ENCODE measurements at regions not wholly inside any gene's neighbourhood (a gene's known extent, or its start where the extent isn't known, plus 50 kb on each side); places are given as distances from the start of the nearest gene placed in this dataset.
"Not testable (repeated sequence)": the region's sequence is repeated elsewhere in the genome, so short reads cannot be mapped to it uniquely, and the experiment has no call there.

DNA sequence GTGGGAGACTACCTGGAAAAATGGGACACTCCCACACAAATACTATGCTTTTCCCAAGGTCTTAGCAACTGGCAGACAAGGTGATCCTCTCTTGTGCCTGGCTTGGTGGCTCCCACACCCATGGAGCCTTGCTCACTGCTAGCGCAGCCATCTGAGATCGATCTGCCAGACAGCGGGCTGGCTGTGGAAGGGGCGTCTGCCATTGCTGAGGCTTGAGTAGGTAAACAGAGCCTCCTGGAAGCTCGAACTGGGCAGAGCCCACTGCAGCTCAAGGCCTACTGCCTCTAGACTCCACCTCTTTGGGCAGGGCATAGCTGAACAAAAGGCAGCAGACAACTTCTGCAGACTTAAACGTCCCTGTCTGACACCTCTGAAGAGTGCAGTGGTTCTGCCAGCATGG, 360.3 kb upstream of the EPHA3 start:
- not testable (repeated sequence) for FAIRE-seq; DNase-seq (ENCODE audit: low spot score in 2 of 2)

DNA sequence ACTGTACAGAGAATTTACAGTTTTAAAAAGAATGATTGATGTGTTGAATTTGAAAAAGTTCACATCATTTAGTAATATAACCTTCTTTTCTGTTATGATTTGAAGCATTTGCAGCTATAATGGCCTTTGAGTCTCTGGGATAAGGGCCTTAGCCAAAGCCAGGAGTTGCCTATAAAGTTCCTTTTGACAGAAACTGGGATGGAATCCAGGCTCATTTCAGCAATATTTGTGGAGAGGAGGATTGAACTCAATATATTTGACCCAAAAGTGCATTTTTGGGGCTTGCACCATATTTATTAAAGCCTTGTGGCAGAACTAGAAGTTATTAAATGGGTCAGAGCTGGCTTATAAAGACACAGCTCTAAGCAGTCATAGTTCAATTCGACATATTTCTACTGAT, 348.7 kb upstream of the EPHA3 start:
- no peak for DNase-seq (ENCODE audit: low spot score in 2 of 2)
- FAIRE-seq = no peak

GRCh38 chr3:88767746-88768145, 339.7 kb upstream of the EPHA3 start:
- FAIRE-seq = no peak

GRCh38 chr3:88773766-88774165, 333.7 kb upstream of the EPHA3 start:
- FAIRE-seq (no peak), DNase-seq (ENCODE audit: low spot score in 2 of 2) (no peak)

More at GRCh38 chr3:88767746-88768145, 339.7 kb upstream of the EPHA3 start:
- DNase-seq (ENCODE audit: low spot score in 2 of 2) = no peak

- FAIRE-seq = no peak
- DNase-seq (ENCODE audit: low spot score in 2 of 2) = no peak
Measured at GRCh38 chr3:88775026-88775690, 332.3 kb upstream of the EPHA3 start.

DNA sequence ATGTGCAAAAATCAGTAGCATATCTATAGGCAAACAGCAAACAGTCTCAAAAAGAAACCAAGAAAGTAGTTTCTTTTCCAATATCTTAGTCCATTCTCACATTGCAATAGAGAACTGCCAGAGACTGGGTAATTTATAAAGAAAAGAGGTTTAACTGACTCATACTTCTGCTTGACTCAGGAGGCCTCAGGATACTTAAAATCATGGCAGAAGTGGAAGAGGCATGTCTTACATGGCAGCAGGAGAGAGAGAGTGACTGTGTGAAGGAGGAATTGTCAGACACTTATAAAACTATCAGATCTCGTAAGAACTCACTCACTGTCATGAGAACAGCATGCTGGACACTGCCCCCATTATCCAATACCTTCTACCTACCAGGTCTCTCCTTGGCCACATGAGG, 327.9 kb upstream of the EPHA3 start:
- FAIRE-seq = no peak

GRCh38 chr3:88784925-88785324, 322.5 kb upstream of the EPHA3 start:
- FAIRE-seq = no peak

More for the DNA sequence above, 327.9 kb upstream of the EPHA3 start:
- no peak for DNase-seq (ENCODE audit: low spot score in 2 of 2)

GRCh38 chr3:88785841-88786240, 321.6 kb upstream of the EPHA3 start:
- DNase-seq (ENCODE audit: low spot score in 2 of 2) (no peak), FAIRE-seq (no peak)

More at GRCh38 chr3:88784925-88785324, 322.5 kb upstream of the EPHA3 start:
- no peak for DNase-seq (ENCODE audit: low spot score in 2 of 2)

DNA sequence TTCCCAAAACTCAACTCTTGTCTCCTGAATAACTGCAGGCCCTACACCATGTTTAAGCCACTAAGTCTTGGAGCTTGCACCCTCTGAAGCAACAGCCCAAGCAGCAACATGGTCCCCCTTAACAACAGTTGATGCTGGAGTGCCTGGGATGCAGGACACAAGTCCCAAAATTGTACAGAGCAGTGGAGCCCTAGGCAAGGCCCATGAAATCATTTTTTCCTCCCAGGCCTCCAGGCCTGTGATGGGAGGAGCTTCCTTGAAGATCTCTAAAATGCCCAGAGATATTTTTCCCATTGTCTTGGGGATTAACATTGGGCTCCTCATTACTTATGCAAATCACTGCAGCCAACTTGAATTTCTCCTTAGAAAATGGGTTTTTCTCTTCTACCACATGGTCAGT, 311.9 kb upstream of the EPHA3 start:
- no peak for FAIRE-seq

GRCh38 chr3:88807491-88808105, 299.8 kb upstream of the EPHA3 start:
- DNase-seq (ENCODE audit: low spot score in 2 of 2) = no peak
- FAIRE-seq = no peak

More for the DNA sequence above, 311.9 kb upstream of the EPHA3 start:
- no peak for DNase-seq (ENCODE audit: low spot score in 2 of 2)

- DNase-seq (ENCODE audit: low spot score in 2 of 2) = no peak
- FAIRE-seq = no peak
Measured at GRCh38 chr3:88809993-88810392, 297.4 kb upstream of the EPHA3 start.

DNA sequence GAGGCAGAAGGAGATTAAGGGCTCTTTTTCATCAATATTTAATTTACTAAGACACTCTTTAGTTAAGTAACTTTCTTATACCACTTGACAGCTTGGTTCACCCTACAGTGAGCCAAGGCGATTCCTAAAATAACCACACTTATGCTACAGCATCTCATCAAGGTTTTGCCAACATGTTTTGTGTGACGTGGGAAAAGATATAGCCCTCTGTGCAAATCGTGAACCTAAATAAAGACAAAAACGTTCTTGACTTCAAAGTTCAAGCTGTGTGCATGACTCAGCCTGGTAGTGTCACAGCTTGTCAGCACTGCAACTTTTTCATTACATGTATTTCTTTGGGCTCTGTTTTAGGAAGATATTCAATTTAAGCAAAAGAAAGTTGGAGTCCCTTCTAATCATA, 297.0 kb upstream of the EPHA3 start:
- FAIRE-seq = no peak
- DNase-seq (ENCODE audit: low spot score in 2 of 2) = no peak

DNA sequence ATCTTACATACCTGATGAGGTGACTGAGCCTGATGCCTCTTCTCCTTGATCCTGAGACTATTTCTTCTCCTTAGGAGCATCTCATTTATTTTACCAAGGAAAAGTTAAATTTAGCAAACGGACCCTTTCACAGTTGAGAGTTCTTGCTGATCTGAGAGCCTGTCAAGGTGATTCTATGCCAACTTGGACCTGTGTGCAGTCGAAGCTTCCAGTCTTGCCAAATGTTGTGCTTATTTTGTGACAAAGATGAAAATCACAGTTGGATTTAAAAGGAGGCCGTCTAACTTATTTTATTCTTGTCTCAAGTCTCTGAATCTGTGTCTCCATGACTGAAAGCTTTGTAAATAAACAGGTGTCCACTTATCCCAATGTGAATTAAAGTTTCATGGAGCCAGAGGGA, 296.3 kb upstream of the EPHA3 start:
- DNase-seq (ENCODE audit: low spot score in 2 of 2) (no peak), FAIRE-seq (no peak)

GRCh38 chr3:88812576-88812975, 294.8 kb upstream of the EPHA3 start:
- DNase-seq (ENCODE audit: low spot score in 2 of 2) (no peak), FAIRE-seq (no peak)

DNA sequence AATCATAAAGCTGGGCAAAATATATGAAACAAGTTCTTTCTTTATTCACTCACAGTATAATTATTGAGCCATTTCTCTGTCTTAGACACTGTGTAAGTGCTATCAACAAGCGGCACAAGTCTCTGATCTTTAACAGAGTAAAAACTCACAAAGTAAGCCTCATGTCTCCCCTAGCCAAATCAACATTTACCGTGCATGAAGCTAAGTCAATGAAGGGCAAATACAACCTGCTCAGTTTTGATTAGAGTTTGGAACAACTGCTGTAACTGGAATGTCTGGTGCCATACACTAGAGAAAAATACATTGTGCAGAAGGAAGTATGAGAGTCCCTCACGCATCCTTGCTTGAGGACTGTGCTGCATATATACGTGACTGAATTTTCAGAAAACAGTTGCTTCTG, 291.0 kb upstream of the EPHA3 start:
- no peak for FAIRE-seq
- no peak for DNase-seq (ENCODE audit: low spot score in 2 of 2)

GRCh38 chr3:88824666-88825564, 282.5 kb upstream of the EPHA3 start:
- no peak for FAIRE-seq

DNA sequence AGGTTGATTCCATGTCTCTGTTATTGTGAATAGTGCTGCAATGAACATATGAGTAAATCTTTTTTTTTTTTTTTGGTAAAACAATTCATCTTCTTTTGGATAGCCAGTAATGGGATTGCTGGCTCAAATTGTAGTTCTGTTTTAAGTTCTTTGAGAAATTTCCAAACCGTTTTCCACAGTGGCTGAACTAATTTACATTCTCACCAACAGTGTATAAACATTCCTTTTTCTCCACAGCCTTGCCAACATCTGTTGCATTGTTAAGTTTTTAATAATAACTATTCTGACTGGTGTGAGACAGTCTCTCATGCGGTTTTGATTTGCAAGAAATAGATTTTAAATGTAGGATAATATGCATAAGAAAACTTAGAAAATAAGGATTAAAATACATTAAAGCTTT, 279.0 kb upstream of the EPHA3 start:
- no peak for FAIRE-seq
- no peak for DNase-seq (ENCODE audit: low spot score in 2 of 2)

More at GRCh38 chr3:88824666-88825564, 282.5 kb upstream of the EPHA3 start:
- DNase-seq (ENCODE audit: low spot score in 2 of 2) = no peak

GRCh38 chr3:88852606-88853005, 254.8 kb upstream of the EPHA3 start:
- no peak for FAIRE-seq
- no peak for DNase-seq (ENCODE audit: low spot score in 2 of 2)

DNA sequence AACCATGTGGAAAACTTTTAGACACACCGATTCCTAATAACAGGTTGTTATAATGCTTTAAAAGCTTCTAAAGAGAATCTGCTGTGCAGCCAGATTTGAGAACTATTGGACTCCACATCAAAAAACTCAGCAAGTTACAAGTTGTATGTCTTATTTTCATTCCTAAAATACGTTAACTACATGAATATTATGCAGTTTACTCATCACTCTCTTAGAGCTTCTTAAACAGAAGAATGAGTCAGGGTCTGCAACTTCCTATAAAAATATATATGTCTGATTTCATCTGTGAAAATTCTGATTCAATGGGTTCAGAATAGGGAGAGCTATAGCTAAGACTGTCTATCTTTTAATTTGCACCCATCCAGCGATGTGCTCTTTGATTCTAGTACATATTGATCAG, 244.2 kb upstream of the EPHA3 start:
- FAIRE-seq (no peak), DNase-seq (ENCODE audit: low spot score in 2 of 2) (no peak)

DNA sequence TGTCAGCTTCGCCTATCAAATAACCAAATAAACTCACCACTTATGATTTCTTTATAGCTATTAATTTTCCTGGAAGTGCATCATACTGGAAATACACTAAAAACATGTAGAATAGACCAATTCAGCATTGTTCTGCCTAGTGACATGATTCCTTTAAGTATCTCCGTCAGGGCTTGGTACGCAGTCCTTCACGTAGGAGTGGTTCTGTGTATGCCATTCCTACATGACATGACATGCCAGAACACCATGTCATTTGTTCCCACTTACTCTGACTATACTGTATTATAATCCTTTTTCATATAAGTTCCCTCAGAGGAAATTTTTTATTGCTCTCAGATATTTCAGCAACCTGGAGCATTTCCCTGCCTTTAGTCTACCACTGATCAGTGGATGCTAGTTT, 230.7 kb upstream of the EPHA3 start:
- FAIRE-seq (no peak), DNase-seq (ENCODE audit: low spot score in 2 of 2) (no peak)

- no peak for FAIRE-seq
- DNase-seq (ENCODE audit: low spot score in 2 of 2) = no peak
Measured at GRCh38 chr3:88879905-88880304, 227.5 kb upstream of the EPHA3 start.
